Thyroid gland (tissue), 4 donors: ENCODE measurements at regions not wholly inside any gene's neighbourhood (a gene's known extent, or its start where the extent isn't known, plus 50 kb on each side); places are given as distances from the start of the nearest gene placed in this dataset.

ENCODE experiments used
- CTCF ChIP-seq, 6 experiments: fragments of 200-600 bp in 3 of 6; fragments of 450-650 bp in 3 of 6; sonication (generic) in 3 of 6; IDR thresholded peaks; one replicate each; pipeline ENCODE4 v1.5.1; 2016 to 2019; ENCODE audit warnings: antibody characterized with exemption in 6 of 6, mild to moderate bottlenecking in 2 of 6, inconsistent platforms in 1 of 6, moderate library complexity in 1 of 6
- POLR2A ChIP-seq, 2 donors: fragments of 450-650 bp; IDR thresholded peaks; one replicate each; pipeline ENCODE4 v1.6.1; 2017; ENCODE audit warnings: antibody characterized with exemption in 2 of 2, mild to moderate bottlenecking in 2 of 2, moderate library complexity in 1 of 2

DNA sequence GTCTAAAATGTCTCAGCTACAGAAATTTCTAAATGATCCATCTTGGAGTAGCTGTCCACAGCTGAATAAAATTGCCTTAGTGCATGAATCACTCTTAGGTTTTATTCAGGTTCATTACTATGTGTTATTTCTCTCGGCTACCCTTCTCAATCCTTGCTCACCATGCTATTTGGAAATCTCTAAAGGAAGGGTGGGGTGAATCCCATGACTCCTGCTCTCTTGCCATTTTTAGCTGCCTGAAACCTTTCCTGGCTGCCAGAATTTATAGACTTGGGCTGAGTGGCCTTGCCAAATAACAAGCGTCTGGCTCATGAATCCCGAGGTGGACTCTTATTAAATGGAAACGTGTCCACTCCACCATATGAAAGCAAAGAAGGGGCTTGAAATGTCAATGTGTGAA is 936.1 kb upstream of the SOX9 start:
- no peak for TF ChIP-seq POLR2A (IDR thresholded peaks at IDR 0.05)
- TF ChIP-seq CTCF (IDR thresholded peaks at IDR 0.05) = no peak
